Keratinocyte (primary cell): ENCODE measurements at regions not wholly inside any gene's neighbourhood (a gene's known extent, or its start where the extent isn't known, plus 50 kb on each side); places are given as distances from the start of the nearest gene placed in this dataset.

ENCODE experiments used
- EZH2 ChIP-seq: IDR thresholded peaks from one replicate; pipeline ENCODE4 v1.6.1; 2012; ENCODE audit warnings: inconsistent platforms, mild to moderate bottlenecking, low read length, moderate library complexity
- TF ChIP-seq, protein P1 (sequence below), 3 experiments: IDR thresholded peaks in 1 of 3; conservative IDR thresholded peaks in 1 of 3; optimal IDR thresholded peaks in 1 of 3; 2 replicates in 2 of 3; 3 replicates in 1 of 3; pipeline versions ENCODE3 to v1.5.1; 2011; ENCODE audit warnings: low read length in 3 of 3, mild to moderate bottlenecking in 3 of 3, moderate library complexity in 2 of 3, control low read depth in 1 of 3, inconsistent platforms in 1 of 3; ENCODE audit not compliant: insufficient read depth in 2 of 3; ENCODE audit errors: extremely low read depth in 1 of 3

DNA sequence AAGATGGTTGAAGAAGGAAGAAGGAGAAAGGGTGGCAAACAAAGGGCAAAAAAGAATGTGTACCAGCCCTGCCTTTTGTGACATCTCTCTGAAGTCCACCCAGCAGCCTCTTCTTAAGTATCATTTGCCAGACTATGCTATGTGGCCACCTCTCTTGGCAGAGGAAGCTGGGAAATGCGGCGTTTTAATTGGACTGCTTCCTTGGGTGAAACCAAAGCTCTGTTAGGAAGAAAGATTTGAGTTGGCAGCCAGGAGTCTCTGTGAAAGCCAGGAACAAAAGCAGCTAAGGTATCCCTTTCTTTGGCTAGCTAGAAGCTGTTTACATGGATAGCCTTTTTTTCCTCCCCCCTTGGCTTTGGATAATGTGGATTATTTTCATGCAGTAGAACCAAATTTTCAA is 67.5 kb upstream of the GTSF1L start:
- TF ChIP-seq, protein P1, sequence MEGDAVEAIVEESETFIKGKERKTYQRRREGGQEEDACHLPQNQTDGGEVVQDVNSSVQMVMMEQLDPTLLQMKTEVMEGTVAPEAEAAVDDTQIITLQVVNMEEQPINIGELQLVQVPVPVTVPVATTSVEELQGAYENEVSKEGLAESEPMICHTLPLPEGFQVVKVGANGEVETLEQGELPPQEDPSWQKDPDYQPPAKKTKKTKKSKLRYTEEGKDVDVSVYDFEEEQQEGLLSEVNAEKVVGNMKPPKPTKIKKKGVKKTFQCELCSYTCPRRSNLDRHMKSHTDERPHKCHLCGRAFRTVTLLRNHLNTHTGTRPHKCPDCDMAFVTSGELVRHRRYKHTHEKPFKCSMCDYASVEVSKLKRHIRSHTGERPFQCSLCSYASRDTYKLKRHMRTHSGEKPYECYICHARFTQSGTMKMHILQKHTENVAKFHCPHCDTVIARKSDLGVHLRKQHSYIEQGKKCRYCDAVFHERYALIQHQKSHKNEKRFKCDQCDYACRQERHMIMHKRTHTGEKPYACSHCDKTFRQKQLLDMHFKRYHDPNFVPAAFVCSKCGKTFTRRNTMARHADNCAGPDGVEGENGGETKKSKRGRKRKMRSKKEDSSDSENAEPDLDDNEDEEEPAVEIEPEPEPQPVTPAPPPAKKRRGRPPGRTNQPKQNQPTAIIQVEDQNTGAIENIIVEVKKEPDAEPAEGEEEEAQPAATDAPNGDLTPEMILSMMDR (optimal IDR thresholded peaks at IDR 0.05 in 1 of 3, IDR thresholded peaks at IDR 0.05 in 1 of 3, conservative IDR thresholded peaks at IDR 0.05 in 1 of 3; ENCODE audit: extremely low read depth in 1 of 3, insufficient read depth in 2 of 3, low read length in 3 of 3): no peak
- no peak for TF ChIP-seq EZH2
